LoVo (cell line): ENCODE measurements at regions not wholly inside any gene's neighbourhood (a gene's known extent, or its start where the extent isn't known, plus 50 kb on each side); places are given as distances from the start of the nearest gene placed in this dataset.
A peak's percentile ranks its signal among the peaks of the same experiment; 100 is the strongest.
"Not testable (repeated sequence)": the region's sequence is repeated elsewhere in the genome, so short reads cannot be mapped to it uniquely, and the experiment has no call there.

ENCODE experiments used
- DNase-seq: peaks from one replicate; pipeline ENCODE4 v3.0.0-alpha.2; 2016; ENCODE audit warnings: low spot score

DNA sequence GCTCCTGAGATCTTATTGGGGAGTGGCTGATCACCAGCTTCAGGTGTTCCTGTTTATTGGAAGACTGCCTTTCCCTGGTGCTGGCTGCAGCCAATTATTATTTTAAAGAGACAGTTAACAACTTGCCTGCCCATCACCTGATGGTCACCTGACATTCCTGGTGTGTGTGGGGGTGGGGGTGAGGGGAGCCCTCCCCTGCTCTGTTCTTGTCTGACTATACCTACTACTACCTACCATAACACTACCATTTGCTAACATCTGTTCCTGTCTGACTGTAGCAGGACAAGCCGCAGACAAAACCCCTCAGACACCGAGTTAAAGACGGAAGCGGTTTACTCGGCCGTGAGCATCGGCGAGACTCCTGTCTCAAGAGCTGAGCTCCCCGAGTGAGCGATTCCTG, 54.9 kb upstream of the NBPF3 start:
- no peak for DNase-seq

DNA sequence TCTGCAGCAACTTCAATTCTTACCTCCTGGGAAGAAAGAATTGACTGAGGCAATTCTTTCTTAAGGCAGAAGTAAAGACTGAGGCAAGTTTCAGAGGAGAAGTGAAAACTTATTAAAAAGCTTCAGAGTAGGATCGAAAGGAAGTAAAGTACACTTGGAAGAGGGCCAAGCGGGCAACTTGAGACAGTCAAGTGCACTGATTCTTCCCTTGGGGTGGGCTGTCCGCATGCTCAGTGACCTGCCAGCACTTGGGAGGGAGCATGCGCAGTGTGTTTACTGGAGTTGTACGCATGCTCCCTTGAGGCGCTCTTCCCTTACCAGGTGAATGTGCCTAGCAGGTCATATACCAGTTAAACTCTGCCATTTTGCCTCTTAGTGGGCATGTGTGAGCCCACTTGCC, 55.3 kb upstream of the NBPF3 start:
- DNase-seq, result no peak

DNA sequence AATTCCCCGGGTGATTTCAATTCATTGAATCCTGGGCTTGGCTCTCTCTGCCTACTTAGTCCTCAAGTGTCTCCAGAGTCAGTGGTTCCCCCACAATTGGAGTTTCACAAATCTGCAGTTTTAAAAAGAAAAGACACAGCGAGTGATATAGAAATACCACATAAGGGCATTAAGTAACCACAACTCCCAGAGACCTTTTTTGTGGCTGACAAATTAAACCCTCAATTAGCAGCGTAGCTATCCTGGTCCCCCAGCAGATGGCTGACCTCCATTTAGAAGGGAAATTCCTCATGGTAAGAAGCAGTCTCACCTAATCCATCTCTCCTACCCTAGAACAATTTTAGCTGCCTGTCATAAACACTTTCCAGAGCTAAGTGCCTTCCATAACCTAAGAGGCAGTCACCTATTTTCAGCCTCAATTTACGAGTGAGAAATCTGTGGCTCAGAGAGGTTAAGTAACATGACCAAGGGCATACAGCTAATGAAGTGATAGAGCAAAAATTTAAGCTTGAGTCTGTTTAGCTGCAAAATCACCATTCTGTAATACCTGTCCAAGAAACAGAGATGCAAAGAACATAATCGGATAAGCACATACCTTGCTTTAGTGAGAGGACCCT, 56.0 kb upstream of the NBPF3 start:
- no peak for DNase-seq

DNA sequence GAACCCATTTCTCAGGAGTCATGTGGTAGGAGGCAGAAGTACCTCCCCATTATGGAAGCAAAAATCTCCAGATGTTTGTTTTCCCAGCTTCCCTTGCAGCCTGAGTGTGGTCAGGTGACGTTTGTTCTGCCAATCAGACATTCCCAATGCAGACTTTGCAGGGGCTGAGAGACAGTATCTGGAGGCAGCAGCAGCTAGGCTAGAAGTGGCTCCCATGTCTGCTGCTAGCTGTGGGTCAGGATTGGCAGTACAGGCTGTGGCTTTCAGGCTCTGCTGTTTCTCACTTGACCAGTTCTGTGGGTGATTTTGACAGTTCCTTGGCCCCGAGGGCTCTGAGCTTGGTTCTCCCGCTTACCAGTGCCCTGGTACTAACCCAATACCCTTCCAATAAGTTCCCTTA, 58.6 kb upstream of the NBPF3 start:
- no peak for DNase-seq

DNA sequence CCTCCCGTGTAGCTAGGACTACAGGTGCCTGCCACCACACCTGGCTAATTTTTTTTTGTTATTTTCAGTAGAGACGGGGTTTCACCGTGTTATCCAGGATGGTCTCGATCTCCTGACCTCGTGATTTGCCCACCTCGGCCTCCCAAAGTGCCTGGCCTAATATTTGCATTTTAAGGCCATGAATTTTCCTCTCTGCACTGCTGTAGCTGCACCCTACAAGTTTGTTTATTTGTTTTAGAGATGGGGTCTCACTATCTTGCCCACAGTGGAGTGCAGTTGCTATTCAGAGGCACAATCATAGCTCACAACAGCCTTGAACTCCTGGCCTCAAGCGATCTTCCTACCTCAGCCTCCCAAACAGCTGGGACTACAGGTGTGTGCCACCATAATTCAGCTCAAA, 59.8 kb upstream of the NBPF3 start:
- not testable (repeated sequence) for DNase-seq

DNA sequence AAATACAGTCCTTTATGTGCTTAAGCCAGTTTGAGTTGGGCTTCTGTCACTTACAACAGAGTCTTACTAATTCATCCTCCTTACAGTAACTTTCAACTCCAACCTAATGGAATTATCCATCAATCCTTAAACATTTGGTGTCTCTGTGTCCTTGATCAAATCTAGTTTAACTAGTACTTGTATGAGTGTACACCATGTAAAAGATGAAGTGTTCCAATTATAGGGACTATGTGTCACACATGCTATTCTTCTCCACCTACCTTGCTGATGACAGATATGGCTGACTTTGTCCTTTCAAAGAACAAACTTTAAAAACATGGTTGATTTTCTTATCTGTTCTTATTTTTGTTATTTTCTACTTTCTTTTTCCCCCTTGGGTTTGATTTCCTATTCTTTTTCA, 60.4 kb upstream of the NBPF3 start:
- no peak for DNase-seq

DNA sequence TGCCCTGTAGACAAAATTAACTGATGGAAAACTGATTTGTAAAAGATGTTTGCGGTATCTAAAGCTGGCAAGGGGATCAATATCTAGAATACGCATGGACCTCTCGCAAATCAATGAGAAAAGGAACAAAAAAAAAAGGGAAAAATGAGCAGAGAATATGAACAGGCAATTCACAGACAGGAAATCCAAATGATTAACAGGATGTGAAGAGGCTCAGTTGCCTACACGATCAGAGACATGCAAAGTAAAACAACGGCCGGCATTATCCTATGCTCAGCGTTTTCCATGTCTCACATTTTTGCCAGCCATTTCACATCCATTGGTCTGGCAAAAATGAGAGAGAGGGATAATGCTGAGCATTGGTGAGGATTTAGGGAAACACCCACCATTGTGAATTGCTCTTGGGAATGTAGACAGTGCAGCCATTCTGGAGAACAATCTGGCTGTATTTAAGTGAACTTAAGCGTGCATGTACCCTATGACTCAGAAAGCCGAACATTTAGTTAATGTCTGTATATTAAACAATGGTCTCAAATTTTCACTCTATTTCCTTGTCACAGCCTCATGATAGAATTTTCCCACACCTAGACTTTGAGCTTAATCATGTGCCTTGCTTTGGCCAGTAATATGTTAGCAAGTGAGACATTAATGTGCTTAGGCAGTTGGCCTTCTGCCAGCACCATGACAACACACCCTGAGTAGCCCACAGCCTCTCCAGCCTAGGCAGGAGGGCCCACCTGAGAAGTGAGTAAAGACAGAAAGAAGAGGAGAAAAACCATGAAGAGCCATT, 61.0 kb upstream of the NBPF3 start:
- peak; percentile 13 for DNase-seq

DNA sequence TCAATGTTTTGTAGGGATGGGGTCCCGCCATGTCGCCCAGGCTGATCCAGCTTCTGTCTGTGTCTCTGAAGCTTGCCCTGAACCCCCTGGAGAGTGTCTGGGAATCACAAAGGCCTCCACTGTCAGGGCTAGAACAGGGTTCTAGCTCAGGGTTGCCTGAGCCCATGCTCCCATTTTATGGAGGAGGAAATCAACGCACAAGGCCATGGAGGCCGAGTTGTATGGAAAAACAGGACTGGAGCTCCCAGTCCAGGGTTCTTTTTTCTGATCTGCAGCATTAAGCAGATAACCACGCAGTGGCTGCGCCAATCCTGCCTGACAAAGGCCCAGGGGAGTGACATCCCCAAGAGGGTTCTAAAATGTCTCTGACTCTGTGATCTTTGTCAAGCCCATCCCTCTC, 67.6 kb upstream of the NBPF3 start:
- DNase-seq, result no peak

DNA sequence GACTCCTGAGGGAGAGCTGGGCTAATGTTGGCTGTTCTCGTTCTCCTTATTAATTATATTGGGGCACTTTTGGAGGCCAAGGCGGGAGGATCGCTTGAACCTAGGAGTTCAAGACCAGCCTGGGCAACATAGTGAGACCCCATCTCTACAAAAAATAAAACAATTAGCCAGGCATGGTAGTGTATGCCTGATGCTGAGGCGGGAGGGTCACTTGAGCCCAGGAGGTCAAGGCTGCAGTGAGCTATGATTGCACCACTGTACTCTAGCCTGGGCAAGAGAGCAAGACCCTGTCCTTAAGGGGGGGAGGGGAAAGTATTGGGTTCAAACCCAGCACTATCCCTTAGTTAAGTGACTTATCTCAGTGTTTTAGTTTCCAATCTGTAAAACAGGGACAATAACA, 70.0 kb upstream of the NBPF3 start:
- DNase-seq, result no peak

DNA sequence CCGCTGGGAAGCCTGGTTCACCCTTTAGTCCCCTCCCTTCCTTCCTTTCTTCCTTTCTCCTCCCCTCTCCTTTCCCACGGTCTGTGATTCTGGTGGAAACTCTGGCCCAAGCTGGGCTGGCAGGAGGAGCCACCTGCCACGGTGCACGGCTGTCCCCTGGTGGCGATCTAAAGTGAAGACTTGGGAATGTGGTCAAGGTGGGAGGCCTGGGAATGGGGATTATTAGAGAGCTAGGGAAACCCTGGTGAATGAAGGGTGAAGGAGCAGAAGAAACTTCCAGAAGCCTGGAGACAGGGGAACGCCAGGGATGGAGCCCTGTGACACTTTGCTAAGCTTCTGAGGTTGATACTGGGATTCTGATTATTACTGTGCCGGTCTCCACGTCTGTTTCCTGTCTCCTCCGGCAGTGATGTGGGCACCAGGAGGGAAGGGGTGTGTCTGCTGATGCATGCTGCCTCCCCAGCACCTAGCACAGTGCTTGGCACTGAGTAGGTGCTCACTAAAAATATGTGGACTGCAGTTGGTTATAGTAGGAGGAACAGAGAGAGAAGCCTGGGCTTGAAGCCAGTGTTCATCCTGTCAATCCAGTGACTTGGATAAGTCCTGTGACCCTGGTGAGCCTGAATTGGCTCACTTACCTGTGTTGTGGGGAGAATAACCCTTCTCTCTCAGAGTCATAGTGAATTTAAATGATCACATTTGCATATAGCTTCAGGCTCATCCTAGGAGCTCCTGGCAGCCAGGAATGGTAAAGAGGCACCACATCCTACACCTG, 71.2 kb upstream of the NBPF3 start:
- DNase-seq, result peak; percentile 74

DNA sequence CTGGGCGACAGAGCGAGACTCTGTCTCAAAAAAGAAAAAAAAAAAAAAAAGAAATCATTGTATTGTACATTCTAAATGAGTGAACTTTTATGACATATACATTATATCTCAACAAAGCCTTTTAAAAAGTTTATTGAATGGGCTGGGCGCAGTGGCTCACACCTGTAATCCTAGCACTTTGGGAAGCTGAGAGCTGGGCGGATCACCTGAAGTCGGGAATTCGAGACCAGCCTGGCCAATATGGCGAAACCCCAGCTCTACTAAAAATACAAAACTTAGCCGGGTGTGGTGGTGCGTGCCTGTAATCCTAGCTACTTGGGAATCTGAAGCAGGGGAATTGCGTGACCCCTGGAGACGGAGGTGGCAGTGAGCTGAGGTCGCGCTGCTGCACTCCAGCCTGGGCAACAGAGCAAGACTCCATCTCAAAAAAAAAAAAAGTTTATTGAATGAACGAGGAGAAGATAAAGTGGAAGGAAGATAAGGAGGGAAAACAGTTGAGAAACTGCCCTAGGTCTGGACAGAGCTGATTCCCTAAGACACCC, 71.9 kb upstream of the NBPF3 start:
- not testable (repeated sequence) for DNase-seq

DNA sequence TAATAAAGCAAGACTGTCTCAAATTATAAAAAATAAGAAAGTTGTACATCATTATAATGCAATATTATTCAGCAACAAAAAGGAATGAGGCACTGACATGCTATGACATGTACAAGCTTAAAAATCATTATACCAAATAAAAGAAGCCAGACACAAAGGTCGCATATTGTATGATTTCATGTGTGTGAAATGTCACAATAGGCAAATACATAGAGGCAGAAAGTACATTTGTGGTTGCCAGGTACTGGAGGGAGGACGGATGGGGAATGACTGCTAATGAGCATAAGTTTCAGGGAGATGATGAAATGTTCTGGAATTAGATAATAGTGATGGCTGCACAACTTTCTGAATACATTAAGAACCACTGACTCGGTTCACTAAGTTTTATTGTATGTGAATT, 73.6 kb upstream of the NBPF3 start:
- no peak for DNase-seq

DNA sequence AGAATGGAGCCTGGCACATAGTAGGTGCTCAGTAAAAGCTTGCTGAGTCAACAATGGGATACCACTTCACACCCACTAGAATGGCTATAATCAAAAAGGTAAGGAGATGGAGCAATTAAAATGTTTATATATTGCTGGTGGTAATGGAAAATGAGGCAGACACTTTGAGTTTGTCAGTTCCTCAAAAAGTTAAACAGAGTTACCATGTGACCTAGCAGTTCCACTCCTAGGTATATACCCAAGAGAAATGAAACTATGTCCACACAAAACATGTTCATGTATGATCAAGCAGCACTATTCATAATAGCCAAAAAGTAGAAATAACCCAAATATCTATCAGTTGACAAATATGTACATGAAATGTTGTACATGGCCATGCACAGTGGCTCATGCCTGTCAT, 74.8 kb upstream of the ECE1 start:
- no peak for DNase-seq

DNA sequence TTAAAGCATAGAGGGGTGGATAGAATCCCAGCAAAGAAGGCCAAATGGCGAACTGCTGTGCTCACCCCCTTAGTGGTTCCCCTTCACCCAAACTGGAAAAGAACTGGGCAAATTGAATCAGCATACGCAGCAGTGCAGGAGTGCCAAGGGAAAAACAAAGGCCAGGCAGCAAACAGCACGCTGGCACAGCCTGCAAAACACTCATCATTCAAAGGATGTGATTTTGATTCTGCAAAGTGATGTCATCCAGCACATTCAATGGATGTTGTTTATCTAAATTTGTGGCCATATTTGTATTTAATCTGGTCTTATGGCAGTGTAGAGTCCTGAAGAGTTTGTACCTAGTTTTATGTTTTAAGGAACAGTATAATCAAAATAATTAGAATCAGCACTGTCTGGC, 71.8 kb upstream of the ECE1 start:
- DNase-seq, result no peak

DNA sequence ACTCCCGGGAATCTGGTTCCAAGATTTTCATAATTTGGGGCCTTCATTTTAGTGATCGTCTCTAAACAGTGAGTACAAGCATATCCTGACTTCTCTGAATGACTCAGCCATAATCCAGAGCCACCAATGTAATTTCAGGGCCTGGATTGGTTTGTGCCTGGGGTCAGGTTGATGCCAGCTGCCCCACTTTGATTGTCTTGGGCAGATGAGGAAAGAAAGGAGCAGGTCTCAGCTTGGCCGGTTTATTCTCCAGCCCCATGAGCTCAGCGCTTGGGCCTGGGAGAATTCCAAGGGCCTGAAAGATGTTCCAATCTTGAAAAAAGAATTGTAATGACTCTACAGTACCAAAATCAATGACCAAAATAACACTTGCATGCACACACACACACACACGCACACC, 71.2 kb upstream of the ECE1 start:
- DNase-seq, result no peak

DNA sequence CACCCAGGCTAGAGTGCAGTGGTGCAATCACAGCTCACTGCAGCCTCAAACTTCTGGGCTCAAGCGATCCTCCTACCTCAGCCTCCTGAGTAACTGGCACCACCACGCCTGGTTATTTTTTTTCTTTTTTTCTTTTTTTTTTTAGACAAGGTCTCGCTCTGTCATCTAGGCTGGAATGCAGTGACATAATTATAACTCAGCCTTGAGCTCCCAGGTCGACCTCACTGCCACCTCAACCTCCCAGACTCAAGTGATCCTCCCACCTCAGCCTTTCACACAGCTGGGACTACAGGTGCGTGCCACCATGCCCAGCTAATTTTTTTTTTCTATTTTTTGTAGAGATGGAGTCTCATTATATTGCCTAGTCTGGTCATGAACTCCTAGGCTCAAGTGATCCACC, 66.9 kb upstream of the ECE1 start:
- DNase-seq, result no peak

DNA sequence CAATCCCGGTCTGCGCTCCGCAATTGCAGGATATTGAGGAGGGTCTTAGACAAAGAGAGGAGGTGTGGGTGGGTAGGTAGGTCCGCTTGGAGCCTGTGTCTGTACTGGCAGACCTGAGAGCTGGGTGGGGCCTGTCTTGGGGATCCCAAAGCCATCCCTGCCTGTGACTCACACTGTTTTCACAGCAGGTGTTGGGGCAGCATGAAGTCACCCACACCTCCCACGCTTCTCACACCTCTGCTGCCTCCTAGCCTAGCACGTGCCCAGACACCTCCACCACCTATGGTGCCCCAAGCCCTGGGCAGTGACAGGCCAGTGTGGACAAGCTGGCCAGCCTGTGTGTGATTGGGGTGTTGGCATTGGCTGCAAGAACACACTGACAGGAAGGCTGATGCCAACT, 65.7 kb upstream of the ECE1 start:
- peak; percentile 24 for DNase-seq

DNA sequence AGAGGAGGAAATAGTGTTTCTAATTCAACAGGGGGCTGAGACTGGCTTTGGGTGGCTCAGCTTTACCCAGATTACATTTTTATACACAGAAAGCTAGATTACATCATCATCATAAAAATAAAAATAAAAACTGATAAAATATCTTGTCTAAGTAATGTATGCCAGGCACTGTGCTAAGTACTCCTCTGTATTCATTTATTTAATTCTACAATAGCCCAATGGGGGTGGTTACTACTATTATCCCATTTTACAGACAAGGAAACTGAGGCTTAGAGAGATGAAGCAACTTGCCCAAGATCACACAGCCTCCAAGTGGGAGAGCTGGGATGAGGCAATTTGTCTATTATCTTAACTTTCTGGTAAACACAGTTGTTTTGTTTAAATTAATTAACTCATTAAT, 62.3 kb upstream of the ECE1 start:
- DNase-seq, result no peak

DNA sequence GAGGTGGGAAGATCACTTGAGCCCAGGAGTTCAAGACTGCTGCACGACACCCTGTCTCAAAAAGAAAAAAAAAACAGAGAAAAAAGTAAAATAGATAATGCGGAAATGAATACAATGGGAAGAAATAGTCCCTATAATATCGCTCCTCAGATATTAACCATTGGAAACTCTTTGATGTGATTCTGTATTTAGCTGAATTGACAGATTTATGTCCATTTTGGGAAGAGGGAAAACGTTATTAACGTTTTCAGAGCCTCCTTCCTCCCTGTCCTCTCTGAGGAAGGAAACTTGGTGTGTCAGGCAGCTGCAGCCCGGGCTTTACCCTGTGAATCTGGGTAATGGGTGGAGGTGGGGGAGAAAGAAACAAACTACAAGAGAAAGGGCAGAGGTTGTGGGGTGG, 61.6 kb upstream of the ECE1 start:
- DNase-seq, result no peak

DNA sequence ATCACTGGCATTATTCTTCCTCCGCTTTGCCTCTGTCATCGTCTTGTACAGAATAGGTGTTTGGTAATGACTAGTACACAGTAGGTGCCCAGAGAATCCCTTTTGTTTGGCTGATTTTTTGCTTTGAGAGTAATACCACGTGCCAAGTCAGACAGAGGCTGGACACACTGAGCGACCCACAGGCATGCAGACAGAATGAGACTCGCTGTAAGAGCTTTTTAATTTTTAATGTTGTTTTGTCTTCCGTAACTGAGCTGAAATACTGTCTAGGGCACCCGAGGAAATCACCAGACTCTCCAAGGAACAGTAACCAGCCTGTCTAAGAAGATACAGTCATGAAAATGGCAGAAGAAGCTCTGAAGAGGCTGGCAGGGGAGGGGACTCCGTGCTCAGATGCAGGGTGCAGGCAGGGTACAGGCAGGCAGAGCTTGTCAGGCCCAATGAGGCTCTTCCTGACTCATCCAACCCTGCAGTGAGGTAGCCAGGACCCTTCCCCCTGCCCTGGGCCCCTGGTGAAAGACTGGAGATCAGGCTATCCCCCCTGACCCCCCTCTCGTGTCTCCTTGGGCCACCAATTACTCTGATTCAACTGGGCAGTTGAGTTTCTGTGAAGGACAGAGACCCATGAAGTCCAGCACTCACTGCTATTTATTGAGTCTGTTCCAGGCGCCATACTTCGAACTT, 60.1 kb upstream of the ECE1 start:
- no peak for DNase-seq

DNA sequence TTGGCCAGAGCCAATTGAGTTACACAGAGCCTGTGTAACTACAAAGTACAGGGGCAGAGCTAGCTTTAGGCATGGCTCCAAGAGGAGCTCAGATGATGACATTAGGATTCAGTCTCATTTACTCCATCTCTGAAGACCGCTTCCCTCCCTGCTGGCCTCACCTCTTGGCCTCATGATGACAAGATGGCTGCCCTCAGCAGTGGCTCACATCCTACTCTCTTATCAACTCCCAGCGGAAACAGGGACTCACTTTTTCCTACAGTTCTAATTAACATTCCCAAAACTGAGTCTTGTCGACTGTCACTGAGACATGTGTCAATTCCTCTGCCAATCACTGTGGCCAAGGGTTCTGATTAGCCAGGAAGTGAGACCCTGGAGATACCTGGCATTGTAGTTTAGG, 59.4 kb upstream of the ECE1 start:
- DNase-seq, result no peak

DNA sequence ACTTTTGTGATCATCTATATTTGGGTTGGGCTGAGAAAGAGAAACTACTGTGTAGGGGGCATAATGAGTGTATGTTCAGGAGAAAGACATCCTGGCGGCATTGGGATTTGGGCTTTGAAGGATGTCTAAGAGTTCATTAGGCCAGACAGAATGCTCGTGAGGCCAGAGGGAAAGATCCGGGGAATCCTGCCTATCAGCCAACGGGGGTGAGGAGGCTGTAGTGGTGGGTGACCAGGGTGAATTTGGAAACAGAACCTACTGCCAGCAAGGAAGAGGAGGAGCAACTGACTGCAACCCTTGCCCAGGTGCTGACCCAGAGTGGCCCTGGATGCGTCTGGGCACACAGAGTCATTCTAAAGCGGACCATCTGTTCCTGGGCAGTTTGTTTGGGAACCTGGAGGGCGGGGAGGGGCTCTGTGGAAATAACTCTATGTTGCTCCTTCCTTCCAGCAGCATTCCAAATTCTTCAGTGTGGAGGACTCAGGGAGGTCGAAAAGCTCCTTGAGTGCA, 56.9 kb upstream of the ECE1 start:
- no peak for DNase-seq
